SK-N-SH (cell line): ENCODE measurements at regions not wholly inside any gene's neighbourhood (a gene's known extent, or its start where the extent isn't known, plus 50 kb on each side); places are given as distances from the start of the nearest gene placed in this dataset.

ENCODE experiments used
- CTCF ChIA-PET: fragments of 300-600, 350-600 bp; formaldehyde crosslinking; extraction: SDS; loops from one replicate; lab custom pipeline; 2021; lab: Yijun Ruan, JAX
- POLR2A ChIA-PET: fragments of 350-600 bp; sonication (Branson Sonifier 250); formaldehyde crosslinking; extraction: SDS; loops from one replicate; lab custom pipeline; 2020; ENCODE audit warnings: antibody characterized with exemption, inconsistent platforms; lab: Yijun Ruan, JAX
- DNase-seq: peaks from one replicate; pipeline ENCODE4 v3.0.0; 2012
- H2AFZ ChIP-seq: fragments of 200-600 bp; sonication (generic); 2 replicates; pipeline ENCODE4 v1.8.1; 2016; ENCODE audit warnings: antibody characterized with exemption, mild to moderate bottlenecking, low read depth
- H3F3A ChIP-seq: fragments of 200-600 bp; sonication (generic); replicated peaks from 2 replicates; pipeline ENCODE3; 2016; ENCODE audit warnings: antibody characterized with exemption, mild to moderate bottlenecking; ENCODE audit not compliant: insufficient read depth
- H3K27ac ChIP-seq, 2 experiments: fragments of 200-500 bp in 1 of 2; fragments of 200-600 bp in 1 of 2; sonication (Bioruptor generic) in 1 of 2; sonication (generic), shearing (Covaris generic) in 1 of 2; 2 replicates each; pipeline versions ENCODE4 v1.5.1 to v1.6.1; 2014 to 2016; ENCODE audit warnings: low read depth in 2 of 2, inconsistent platforms in 1 of 2, low read length in 1 of 2, mild to moderate bottlenecking in 1 of 2, mixed read lengths in 1 of 2
- H3K27me3 ChIP-seq: fragments of 200-600 bp; sonication (generic), shearing (Covaris generic); 2 replicates; pipeline ENCODE4 v1.6.1; 2016; ENCODE audit warnings: mixed run types; ENCODE audit not compliant: insufficient read depth
- H3K36me3 ChIP-seq, 2 experiments: fragments of 200-500 bp in 1 of 2; fragments of 200-600 bp in 1 of 2; sonication (Bioruptor generic) in 1 of 2; sonication (generic) in 1 of 2; replicated peaks in 1 of 2; 2 replicates each; pipeline versions ENCODE3 to v1.5.1; 2014 to 2016; ENCODE audit warnings: low read length in 1 of 2, mild to moderate bottlenecking in 1 of 2; ENCODE audit not compliant: insufficient read depth in 2 of 2, control insufficient read depth in 1 of 2
- H3K4me1 ChIP-seq, 2 experiments: fragments of 200-500 bp in 1 of 2; fragments of 200-600 bp in 1 of 2; sonication (Bioruptor generic) in 1 of 2; sonication (generic), shearing (Covaris generic) in 1 of 2; 2 replicates each; pipeline versions ENCODE4 v1.5.1 to v1.6.1; 2014 to 2016; ENCODE audit warnings: low read depth in 1 of 2, low read length in 1 of 2, mixed run types in 1 of 2; ENCODE audit not compliant: insufficient read depth in 2 of 2, control insufficient read depth in 1 of 2
- H3K4me2 ChIP-seq: fragments of 200-600 bp; sonication (generic), shearing (Covaris generic); 2 replicates; pipeline ENCODE4 v1.6.1; 2017; ENCODE audit warnings: mixed run types
- H3K4me3 ChIP-seq, 2 experiments: fragments of 200-500 bp in 1 of 2; fragments of 200-600 bp in 1 of 2; sonication (Bioruptor generic) in 1 of 2; sonication (generic), shearing (Covaris generic) in 1 of 2; 2 replicates each; pipeline versions ENCODE4 v1.5.1 to v1.8.1; 2014 to 2016; ENCODE audit warnings: low read depth in 2 of 2, inconsistent platforms in 1 of 2, low read length in 1 of 2, mild to moderate bottlenecking in 1 of 2, mixed read lengths in 1 of 2, moderate library complexity in 1 of 2
- H3K79me2 ChIP-seq: fragments of 200-600 bp; sonication (generic); 2 replicates; pipeline ENCODE4 v1.8.1; 2017; ENCODE audit warnings: mild to moderate bottlenecking; ENCODE audit not compliant: insufficient read depth
- H3K9ac ChIP-seq: fragments of 200-600 bp; sonication (generic); 2 replicates; pipeline ENCODE4 v1.6.1; 2017; ENCODE audit warnings: mixed run types
- H3K9me2 ChIP-seq: fragments of 200-600 bp; sonication (generic); 2 replicates; pipeline ENCODE4 v1.6.1; 2017; ENCODE audit warnings: mixed run types
- H3K9me3 ChIP-seq: fragments of 200-600 bp; sonication (generic); 2 replicates; pipeline ENCODE4 v1.6.1; 2017; ENCODE audit warnings: mixed run types, mild to moderate bottlenecking, moderate library complexity
- H4K20me1 ChIP-seq: fragments of 200-600 bp; sonication (generic); 2 replicates; pipeline ENCODE4 v1.6.1; 2017; ENCODE audit warnings: mild to moderate bottlenecking, mixed run types; ENCODE audit not compliant: insufficient read depth
- ELF1 ChIP-seq: IDR thresholded peaks from 2 replicates; pipeline ENCODE4 v1.4.0; 2012
- EZH2phosphoT487 ChIP-seq: fragments of 200-600 bp; sonication (generic); IDR thresholded peaks from 2 replicates; pipeline ENCODE4 v1.6.1; 2017; ENCODE audit warnings: low read depth, mixed run types, mild to moderate bottlenecking, antibody characterized with exemption, moderate library complexity, borderline replicate concordance
- FOXM1 ChIP-seq: IDR thresholded peaks from 2 replicates; pipeline ENCODE4 v1.4.0; 2012; ENCODE audit warnings: low read depth, mild to moderate bottlenecking
- GABPA ChIP-seq: IDR thresholded peaks from 2 replicates; pipeline ENCODE4 v1.4.0; 2012; ENCODE audit warnings: low read depth, mild to moderate bottlenecking
- GATA2 ChIP-seq: sonication (generic); formaldehyde crosslinking; IDR thresholded peaks from 2 replicates; pipeline ENCODE4 v1.5.0; 2020; ENCODE audit warnings: mild to moderate bottlenecking, missing genetic modification reagents
- JUND ChIP-seq: IDR thresholded peaks from 2 replicates; pipeline ENCODE4 v1.4.0; 2012
- MEF2A ChIP-seq: IDR thresholded peaks from 2 replicates; pipeline ENCODE4 v1.4.0; 2012; ENCODE audit warnings: low read depth, borderline replicate concordance
- NFIC ChIP-seq: IDR thresholded peaks from 2 replicates; pipeline ENCODE4 v1.4.0; 2012; ENCODE audit warnings: borderline replicate concordance
- POLR2AphosphoS5 ChIP-seq: IDR thresholded peaks from 2 replicates; pipeline ENCODE4 v1.6.1; 2012; ENCODE audit warnings: low read depth, low read length
- RFX5 ChIP-seq: IDR thresholded peaks from 2 replicates; pipeline ENCODE4 v1.6.1; 2012; ENCODE audit warnings: mild to moderate bottlenecking, improper control_type of control experiment, low read length
- RXRA ChIP-seq: IDR thresholded peaks from 2 replicates; pipeline ENCODE4 v1.4.0; 2012; ENCODE audit warnings: low read depth, mild to moderate bottlenecking, borderline replicate concordance
- SMC3 ChIP-seq: IDR thresholded peaks from 2 replicates; pipeline ENCODE4 v1.6.1; 2012; ENCODE audit warnings: low read depth, low read length, improper control_type of control experiment
- YY1 ChIP-seq: IDR thresholded peaks from 2 replicates; pipeline ENCODE4 v1.4.0; 2012; ENCODE audit warnings: low read depth, mild to moderate bottlenecking
- WGBS: methylation state at CpG from one replicate; pipeline ENCODE4 v1.1.6; 2017; ENCODE audit warnings: low lambda C conversion rate; 5-methylcytosine and 5-hydroxymethylcytosine counted together
- TF ChIP-seq, protein P1 (sequence below): fragments of 200-600 bp; sonication (generic); IDR thresholded peaks from 2 replicates; pipeline ENCODE4 v1.6.1; 2017; ENCODE audit warnings: antibody characterized with exemption, mild to moderate bottlenecking, moderate library complexity
- TF ChIP-seq, protein P2 (sequence below): IDR thresholded peaks from 2 replicates; pipeline ENCODE4; 2012
- TF ChIP-seq, protein P3 (sequence below): IDR thresholded peaks from 2 replicates; pipeline ENCODE4 v1.4.0; 2012; ENCODE audit warnings: low read depth, borderline replicate concordance
- TF ChIP-seq, protein P4 (sequence below): fragments of 150-350 bp; IDR thresholded peaks from 2 replicates; pipeline ENCODE4 v1.6.1; 2016; ENCODE audit warnings: mild to moderate bottlenecking, low read depth, low read length
- TF ChIP-seq, protein P5 (sequence below): IDR thresholded peaks from 2 replicates; pipeline ENCODE4 v1.6.1; 2012; ENCODE audit warnings: mild to moderate bottlenecking, low read depth, low read length, moderate library complexity

DNA sequence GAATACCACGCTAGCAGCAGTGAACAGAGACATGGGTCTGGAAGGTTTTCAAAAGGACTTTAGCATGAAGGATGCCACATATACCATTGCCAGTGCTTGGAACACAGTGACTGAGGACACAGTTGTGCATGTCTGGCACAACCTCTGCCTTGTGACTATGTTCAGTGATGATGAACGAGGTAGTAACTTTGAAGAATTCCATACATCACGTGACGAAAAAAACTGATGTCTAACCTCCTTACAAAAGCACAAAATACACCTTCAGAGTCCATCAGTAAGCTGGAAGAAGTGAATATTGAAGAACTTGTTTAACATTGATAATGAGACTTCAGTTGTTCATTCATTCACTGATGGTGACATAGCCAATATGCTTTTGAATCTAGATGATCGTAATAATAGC, 594.8 kb upstream of the GRM7 start (continued):
- TF ChIP-seq, protein P1, sequence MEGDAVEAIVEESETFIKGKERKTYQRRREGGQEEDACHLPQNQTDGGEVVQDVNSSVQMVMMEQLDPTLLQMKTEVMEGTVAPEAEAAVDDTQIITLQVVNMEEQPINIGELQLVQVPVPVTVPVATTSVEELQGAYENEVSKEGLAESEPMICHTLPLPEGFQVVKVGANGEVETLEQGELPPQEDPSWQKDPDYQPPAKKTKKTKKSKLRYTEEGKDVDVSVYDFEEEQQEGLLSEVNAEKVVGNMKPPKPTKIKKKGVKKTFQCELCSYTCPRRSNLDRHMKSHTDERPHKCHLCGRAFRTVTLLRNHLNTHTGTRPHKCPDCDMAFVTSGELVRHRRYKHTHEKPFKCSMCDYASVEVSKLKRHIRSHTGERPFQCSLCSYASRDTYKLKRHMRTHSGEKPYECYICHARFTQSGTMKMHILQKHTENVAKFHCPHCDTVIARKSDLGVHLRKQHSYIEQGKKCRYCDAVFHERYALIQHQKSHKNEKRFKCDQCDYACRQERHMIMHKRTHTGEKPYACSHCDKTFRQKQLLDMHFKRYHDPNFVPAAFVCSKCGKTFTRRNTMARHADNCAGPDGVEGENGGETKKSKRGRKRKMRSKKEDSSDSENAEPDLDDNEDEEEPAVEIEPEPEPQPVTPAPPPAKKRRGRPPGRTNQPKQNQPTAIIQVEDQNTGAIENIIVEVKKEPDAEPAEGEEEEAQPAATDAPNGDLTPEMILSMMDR = no peak

DNA sequence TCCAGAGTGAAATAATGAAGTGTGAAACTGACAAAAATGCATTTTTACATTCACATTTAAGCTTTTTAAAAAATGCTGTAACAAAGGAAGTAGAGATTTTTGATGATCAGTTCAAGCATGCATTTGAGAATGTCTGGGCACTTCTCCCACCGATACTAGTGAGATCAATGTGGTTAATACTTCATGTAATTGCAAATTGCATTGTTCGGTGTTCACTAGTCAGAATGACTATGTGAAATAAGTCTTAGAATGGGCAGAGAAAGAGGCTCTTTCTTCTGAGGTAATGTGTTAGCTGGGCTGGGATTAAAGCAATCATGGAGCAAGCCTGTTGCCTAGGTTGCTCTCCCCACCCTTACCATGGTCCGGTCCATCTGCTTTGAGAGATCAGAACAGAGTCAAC, 587.0 kb upstream of the GRM7 start:
- H3F3A ChIP-seq = no peaks in the 10 kb centered on the region
- no peak overlapping the region for H3K9ac ChIP-seq
- DNase-seq = no peak
- no peak overlapping the region for H3K4me2 ChIP-seq
- no peak overlapping the region for H3K27ac ChIP-seq
- no peaks in the 10 kb centered on the region for H3K4me1 ChIP-seq
- no peaks in the 10 kb centered on the region for H3K36me3 ChIP-seq
- no peaks in the 10 kb centered on the region for H3K79me2 ChIP-seq
- H4K20me1 ChIP-seq = no peaks in the 10 kb centered on the region
- H3K4me3 ChIP-seq = no peak overlapping the region
- WGBS = 4% methylated on average over 3 of the region's 3 CpGs
- CTCF ChIA-PET = no interaction called here
- H3K9me3 ChIP-seq = no peaks in the 10 kb centered on the region
- H2AFZ ChIP-seq = no peak overlapping the region
- POLR2A ChIA-PET = no interaction called here
- TF ChIP-seq NFIC = no peak
- TF ChIP-seq RFX5 = no peak
- TF ChIP-seq, protein P2, sequence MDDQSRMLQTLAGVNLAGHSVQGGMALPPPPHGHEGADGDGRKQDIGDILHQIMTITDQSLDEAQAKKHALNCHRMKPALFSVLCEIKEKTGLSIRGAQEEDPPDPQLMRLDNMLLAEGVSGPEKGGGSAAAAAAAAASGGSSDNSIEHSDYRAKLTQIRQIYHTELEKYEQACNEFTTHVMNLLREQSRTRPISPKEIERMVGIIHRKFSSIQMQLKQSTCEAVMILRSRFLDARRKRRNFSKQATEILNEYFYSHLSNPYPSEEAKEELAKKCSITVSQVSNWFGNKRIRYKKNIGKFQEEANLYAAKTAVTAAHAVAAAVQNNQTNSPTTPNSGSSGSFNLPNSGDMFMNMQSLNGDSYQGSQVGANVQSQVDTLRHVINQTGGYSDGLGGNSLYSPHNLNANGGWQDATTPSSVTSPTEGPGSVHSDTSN = no peak
- TF ChIP-seq YY1 = no peak
- TF ChIP-seq POLR2AphosphoS5 = no peak
- TF ChIP-seq, protein P1 = no peak
- TF ChIP-seq, protein P3, sequence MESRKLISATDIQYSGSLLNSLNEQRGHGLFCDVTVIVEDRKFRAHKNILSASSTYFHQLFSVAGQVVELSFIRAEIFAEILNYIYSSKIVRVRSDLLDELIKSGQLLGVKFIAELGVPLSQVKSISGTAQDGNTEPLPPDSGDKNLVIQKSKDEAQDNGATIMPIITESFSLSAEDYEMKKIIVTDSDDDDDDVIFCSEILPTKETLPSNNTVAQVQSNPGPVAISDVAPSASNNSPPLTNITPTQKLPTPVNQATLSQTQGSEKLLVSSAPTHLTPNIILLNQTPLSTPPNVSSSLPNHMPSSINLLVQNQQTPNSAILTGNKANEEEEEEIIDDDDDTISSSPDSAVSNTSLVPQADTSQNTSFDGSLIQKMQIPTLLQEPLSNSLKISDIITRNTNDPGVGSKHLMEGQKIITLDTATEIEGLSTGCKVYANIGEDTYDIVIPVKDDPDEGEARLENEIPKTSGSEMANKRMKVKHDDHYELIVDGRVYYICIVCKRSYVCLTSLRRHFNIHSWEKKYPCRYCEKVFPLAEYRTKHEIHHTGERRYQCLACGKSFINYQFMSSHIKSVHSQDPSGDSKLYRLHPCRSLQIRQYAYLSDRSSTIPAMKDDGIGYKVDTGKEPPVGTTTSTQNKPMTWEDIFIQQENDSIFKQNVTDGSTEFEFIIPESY = no peak
- no peak for TF ChIP-seq FOXM1
- TF ChIP-seq SMC3 = no peak
- no peak for TF ChIP-seq MEF2A
- no peak for TF ChIP-seq JUND
- no peak for TF ChIP-seq GABPA
- TF ChIP-seq, protein P4, sequence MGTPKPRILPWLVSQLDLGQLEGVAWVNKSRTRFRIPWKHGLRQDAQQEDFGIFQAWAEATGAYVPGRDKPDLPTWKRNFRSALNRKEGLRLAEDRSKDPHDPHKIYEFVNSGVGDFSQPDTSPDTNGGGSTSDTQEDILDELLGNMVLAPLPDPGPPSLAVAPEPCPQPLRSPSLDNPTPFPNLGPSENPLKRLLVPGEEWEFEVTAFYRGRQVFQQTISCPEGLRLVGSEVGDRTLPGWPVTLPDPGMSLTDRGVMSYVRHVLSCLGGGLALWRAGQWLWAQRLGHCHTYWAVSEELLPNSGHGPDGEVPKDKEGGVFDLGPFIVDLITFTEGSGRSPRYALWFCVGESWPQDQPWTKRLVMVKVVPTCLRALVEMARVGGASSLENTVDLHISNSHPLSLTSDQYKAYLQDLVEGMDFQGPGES = no peak
- no peak for TF ChIP-seq RXRA
- TF ChIP-seq ELF1 = no peak
- no peak for TF ChIP-seq GATA2 (CRISPR knock-in tag)
- TF ChIP-seq EZH2phosphoT487 = no peak
- TF ChIP-seq, protein P5, sequence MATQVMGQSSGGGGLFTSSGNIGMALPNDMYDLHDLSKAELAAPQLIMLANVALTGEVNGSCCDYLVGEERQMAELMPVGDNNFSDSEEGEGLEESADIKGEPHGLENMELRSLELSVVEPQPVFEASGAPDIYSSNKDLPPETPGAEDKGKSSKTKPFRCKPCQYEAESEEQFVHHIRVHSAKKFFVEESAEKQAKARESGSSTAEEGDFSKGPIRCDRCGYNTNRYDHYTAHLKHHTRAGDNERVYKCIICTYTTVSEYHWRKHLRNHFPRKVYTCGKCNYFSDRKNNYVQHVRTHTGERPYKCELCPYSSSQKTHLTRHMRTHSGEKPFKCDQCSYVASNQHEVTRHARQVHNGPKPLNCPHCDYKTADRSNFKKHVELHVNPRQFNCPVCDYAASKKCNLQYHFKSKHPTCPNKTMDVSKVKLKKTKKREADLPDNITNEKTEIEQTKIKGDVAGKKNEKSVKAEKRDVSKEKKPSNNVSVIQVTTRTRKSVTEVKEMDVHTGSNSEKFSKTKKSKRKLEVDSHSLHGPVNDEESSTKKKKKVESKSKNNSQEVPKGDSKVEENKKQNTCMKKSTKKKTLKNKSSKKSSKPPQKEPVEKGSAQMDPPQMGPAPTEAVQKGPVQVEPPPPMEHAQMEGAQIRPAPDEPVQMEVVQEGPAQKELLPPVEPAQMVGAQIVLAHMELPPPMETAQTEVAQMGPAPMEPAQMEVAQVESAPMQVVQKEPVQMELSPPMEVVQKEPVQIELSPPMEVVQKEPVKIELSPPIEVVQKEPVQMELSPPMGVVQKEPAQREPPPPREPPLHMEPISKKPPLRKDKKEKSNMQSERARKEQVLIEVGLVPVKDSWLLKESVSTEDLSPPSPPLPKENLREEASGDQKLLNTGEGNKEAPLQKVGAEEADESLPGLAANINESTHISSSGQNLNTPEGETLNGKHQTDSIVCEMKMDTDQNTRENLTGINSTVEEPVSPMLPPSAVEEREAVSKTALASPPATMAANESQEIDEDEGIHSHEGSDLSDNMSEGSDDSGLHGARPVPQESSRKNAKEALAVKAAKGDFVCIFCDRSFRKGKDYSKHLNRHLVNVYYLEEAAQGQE = no peak
- no peaks in the 10 kb centered on the region for H3K9me2 ChIP-seq
- no peaks in the 10 kb centered on the region for H3K27me3 ChIP-seq
